Stimulated activated CD4-positive, alpha-beta T cell treated with anti-CD3 and anti-CD28 coated beads, TNF-alpha, amount 100 ng/mL, for 24 hours (primary cell): ENCODE measurements at regions not wholly inside any gene's neighbourhood (a gene's known extent, or its start where the extent isn't known, plus 50 kb on each side); places are given as distances from the start of the nearest gene placed in this dataset.
A peak's percentile ranks its signal among the peaks of the same experiment; 100 is the strongest.

ENCODE experiments used
- DNase-seq, 3 experiments: peaks; one replicate each; pipeline ENCODE4 v3.0.0-alpha.2; 2020; ENCODE audit warnings: low read depth in 3 of 3

DNA sequence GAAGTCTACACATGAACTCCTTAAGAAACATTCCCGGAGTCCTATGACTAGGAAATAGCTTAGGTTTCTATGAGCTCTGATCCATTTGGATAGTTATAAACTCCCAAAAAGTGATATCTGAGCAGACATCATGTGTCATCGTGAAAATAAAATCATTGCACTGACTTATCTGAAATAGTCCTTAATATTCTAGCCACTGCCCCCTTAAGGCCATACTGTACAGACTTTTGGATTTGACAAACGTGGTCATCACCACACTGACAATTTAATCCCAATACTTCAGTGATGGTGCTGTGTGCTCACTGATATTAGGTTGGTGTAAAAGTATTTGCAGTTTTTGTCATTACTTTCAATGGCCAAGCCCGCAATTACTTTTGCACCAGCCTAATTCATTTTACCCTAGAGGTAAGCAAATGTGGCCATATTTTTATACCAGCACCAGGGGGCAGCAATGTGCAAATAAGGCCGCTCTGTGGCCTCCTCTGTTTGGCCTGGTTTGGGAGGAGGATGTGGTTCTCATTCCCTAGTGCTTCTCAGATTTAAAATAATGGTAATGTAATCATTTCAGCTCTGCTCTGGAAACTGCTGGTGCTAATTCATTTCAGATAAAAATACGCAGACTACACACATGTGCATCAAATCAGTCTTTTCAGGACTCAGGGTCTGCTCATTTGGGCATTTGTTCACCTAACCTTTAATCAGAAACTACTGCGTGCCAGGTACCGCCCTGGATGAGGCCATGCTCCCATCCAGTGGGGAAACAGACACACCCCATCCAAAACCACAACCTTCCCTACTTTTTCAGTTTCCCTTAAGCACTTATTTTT is 196.4 kb upstream of the C1QTNF7 start:
- peak; percentile 51 to 68 (median 64) for DNase-seq

DNA sequence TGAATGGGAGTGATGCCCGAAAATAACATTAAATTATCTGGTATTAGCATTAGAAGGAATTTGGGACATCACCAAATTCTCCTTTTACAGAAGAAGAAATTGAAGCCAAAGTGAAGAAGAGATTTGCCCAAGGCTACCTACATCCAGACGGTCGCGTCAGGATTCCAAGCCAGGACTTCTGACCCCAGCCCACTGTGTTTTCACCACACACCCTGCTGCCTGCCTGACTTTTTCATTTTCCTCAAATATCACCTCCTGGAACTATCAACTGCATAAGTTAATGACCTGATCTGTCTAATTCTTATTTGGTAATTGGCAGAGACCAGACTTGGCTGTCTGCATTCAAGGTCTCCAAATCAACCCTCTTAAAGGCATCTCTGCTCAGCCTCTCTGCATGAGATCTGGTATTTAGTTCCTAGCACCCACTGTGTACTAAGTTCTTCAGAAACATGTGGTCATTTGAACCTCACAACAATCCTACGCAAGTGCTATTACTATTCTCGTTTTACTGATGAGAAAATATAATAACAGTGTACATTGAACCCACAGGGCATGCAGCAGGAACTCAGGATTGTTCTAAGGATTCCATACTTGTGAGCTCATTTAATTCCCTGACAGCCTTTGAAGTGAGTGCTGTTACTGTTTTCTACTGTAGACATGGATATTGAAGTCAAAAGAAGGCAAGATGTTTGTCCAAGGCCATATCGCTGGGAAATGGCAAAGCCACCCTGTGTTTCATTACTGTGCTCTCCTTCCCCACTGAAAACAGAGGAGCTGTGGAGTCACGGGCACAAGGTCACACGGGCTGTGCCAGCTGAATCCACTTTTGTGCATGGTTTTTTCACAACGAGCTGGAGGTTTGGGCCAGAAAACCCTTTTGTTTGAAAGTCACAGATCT is 195.2 kb upstream of the C1QTNF7 start:
- DNase-seq, result no peak

DNA sequence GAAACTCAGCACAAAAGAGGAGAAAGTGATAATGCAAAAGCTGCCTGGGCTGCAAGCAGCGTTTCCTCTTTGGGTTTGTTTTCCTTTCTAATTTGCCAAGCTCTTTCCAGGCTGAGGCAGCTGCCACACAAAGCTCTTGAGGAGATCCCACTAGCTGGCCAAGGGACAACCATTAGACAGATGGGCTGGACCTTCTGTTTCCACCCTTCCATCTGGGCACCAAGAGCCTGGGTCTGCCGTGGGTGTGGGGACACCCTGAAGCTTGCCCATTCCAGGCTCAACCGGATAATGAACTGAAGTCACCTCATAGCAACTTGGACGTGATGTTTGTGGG is 194.6 kb upstream of the C1QTNF7 start:
- DNase-seq, result peak in 1 of 3 experiments; percentile 4

DNA sequence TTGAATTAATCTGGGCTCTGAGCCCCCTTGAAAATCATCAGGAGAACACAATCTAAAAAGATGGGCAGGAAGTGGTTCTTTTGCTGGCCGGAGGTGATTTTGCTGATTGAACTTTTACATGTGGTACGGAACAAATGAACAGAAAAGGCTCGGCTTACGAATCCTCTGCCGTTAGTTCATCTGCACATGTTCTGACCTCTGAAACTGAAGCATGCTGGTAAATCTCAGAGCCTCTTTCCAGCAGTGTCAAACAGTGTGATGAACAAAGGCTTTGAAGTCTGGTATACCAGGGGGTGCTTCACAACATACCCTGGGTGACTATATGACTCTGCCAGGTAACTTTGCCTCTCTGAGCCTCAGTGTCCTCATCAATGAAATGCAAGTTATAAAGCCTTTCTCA is 194.2 kb upstream of the C1QTNF7 start:
- peak in 1 of 3 experiments; percentile 3 for DNase-seq

DNA sequence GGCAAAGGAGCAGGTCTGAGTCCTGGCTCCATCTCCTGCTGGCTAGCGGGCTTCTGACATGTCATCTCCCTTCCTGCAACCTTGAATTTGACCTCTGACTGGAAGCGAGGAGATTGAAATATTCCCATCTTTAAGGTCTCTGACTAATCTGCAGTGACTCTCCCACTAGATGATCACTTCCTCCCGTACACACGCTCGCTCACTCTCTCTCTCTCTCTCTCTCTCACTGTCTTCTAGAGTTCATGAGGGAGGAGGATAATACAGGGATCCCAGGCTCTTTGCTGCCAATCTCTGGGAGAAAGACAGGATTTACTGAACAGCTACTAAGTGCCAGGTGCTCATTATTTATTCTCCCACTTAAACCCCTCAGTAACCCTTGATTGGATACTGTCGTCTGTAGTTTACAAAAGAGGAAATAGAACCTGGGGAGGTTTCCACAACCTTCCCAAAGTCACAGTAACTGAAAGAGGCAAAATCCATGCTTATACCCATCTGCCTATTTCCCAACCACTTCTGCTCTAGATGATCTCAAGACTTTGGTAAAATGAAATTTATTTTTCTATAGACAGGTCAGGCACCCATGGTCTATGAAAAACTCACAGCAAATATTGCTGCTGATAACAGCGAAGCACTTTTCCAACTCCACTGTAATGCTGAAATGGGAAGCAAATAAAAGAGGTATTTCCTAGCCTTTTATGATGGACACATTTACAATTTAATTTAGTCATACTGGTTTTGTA is 193.5 kb upstream of the C1QTNF7 start:
- no peak for DNase-seq

DNA sequence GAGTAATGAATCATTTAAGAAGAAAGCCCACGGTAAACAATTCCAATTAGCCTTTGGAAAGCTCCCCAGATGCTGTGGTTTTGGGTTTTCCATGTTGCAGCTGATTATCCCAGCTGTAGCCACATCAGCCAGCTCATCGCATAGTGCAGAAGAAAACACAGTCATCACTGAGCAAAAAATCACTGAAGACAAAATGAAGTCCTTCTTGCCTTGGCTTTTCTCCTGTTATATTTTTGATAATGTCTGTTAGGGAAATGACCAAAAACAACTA is 193.0 kb upstream of the C1QTNF7 start:
- DNase-seq, result no peak

DNA sequence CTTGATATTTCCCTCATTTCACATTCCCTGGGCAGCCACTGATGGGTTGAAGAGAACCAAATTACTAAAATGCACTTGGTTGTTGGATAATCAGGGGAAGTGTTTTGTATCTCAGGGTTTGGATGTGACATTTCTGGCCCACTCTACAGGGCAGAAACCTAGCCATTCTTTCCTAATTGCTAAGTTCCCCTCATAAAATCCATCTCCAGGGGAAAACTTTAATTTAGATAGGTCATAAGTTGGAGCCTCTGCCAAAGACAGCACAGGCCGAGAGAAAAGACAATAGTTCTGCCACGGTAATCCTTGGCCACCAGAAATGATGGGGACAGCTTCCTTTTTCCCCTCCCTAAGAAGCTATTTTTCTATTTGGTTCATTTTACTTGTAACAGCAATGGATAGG is 192.7 kb upstream of the C1QTNF7 start:
- no peak for DNase-seq

DNA sequence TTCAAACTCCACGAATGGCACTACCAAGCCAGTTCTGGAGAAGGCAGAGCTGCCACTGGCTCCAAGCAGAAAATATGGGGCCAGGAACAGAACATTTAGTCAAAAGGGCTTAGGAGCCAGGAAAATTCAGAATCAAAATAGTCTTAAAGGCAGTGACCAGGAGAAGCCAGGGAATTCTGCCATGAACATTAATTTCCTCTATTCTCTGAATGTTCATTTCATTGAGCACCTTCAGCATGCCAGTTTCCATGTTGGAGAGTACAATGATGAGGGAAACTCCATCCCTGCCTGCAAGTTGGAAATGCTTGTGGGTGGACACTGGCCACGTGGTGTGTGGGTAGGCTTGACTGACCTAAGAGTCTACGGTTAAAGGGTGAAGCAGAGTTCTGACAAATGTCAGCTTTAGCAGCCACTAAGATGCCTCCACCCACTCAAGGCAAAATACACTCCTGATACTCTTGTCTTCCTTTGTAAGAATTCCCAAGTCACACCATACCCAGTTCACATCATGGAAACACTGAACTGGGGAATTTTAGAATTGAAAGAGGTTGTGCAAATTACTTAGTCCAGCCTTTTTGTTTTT is 190.1 kb upstream of the C1QTNF7 start:
- DNase-seq, result no peak

DNA sequence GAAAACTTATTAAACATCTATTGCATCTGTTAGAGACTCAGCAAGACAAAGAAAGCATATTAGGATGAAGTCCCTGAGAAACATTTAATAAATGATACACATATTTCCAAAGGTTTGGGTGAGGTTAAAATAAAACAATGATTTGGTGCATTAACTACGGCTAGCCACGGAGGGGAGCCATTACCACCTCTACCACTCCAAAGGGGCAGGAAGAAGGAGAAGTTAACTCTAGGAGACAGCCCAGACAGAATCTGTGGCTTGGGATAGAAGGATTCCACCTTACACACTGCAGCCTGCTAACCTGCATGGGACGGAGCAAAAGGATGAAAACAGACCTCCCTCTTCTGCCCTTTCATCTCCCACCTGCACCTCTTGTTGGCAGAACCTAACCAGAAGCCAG is 189.1 kb upstream of the C1QTNF7 start:
- DNase-seq, result peak in 1 of 3 experiments; percentile 12

DNA sequence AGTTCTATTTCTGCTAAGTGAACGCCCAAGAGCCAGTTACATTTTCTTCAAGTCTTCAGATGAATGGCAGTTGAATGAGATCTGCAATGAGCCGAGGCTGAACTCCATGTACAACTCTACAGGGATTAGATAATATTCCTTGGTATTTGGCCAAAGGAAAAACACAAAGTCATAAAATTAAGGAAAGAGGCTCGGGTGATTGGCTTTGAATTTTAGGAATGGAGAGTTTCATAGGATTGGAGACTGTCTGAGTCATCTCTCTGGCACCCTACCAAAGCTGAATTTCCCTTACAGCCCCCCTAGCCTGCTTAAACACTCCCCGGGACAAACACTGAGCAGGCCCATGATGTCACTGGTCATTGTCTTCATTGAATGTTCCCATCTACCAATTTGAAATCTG is 188.0 kb upstream of the C1QTNF7 start:
- no peak for DNase-seq

DNA sequence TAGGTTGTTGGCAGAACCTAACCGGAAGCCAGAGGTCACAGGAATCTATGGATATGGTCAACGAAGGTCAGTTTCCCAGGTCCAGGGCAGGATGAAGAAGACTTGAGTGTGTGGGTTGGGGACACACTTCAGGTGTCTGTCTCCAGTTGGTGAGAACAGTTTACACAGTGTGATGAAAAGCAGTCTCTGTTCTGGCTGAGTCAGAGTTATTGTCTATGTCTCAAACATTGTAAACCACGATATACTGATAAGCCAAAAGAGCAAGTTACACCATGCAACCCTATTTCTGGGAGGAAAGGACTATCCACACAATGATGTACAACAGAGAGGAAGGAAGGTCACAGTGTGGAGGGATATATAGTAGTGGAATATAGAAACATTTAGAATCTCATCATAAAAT is 187.1 kb upstream of the C1QTNF7 start:
- no peak for DNase-seq

DNA sequence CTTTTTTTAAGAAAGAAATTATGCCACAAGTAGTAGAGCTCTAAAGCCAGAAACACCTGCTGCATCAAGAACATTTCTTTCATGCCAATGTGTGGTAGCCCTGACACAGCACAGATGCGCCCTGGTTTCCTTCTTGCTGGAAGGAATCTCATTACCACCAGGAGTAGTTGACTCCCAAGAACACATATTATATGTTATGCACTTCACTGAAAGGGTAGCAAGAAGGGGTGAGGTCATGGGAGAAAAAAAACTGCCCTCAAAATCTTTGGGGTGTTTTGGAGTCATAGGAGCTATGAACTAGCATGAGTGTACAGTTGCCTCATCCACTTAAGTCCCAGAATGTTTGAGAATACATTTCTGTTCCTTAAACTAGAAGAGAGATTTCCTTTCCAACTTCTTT is 185.8 kb upstream of the C1QTNF7 start:
- DNase-seq, result no peak

DNA sequence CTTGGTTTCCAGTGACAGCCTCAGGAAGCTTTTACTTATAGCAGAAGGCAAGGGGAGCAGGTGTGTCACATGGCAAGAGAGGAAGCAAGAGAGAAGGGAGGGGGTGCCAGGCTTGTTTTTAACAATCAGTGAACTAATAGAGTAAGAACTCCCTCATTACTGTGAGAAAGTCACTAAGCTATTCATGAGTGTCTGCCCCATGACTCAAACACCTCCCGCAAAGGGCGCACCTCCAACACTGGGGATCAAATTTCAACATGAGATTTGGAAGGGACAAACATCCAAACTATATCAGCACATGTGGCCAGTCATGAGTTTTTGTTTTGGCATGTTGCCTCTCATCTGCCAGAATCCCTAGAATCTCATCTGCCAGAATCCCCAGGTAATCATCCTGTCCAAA is 183.5 kb upstream of the C1QTNF7 start:
- no peak for DNase-seq

DNA sequence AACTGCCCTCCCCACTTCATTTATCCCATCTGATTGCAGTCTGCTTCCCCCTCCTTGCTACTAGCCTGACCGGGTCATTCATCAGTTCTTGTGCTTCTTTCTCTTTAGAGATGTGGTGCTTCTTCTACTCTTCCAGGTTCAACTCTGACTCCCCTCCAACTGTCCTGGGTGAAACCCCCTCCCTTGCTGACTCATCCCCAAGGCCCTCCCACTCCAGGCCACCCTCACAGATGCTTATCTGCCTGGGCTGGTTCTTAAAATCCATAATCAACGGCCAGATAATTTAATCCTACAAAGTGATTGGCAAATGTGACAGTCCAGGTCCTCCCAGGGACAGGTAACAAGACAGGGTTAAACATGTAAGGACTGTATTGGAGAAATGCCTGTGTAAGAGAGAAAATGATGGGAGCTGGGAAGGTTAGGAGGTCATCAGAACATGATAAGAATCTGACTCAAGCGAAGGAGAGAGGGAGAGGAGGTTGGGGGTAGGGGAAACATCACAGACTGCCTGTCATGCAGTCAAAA is 182.8 kb upstream of the C1QTNF7 start:
- no peak for DNase-seq

DNA sequence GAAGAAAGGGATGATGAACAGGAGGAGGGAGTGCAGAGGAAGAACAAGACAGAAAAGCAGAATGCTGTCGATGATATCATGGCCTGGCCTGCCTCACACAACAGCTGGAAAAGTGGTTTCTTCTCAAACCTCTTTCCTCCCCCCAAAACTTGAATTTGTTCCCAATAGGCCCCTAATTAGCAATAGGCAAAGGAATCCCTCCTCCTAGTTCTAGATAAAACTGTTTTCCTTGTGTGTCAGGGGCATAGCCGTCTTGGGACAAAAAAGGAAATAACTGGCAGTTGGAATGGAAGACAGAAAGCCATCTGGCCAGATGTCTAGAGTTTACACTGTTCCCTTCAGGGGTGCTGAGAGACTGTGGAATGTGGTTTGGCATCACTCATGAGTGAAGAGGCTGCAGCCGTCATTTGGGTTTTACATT is 177.8 kb upstream of the C1QTNF7 start:
- no peak for DNase-seq

DNA sequence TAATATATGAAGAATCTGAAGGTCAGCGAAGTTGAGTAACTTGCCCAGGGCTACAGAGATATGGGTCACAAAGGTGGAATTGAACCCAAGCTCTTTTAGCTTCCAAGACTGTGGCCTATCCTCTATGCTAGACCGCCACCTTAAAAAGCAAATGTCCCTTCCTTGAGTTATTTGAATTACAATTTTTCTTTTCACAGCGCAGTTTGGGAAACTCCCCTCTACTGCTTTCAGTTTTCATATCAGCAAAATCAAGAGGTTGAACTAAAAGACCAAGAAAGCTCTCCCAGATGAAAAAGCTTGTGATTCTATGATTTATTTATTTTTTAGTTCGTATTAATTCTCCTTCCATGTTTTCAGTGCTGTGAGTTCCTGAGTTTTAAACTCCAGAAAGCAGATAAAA is 174.5 kb upstream of the C1QTNF7 start:
- DNase-seq, result no peak

DNA sequence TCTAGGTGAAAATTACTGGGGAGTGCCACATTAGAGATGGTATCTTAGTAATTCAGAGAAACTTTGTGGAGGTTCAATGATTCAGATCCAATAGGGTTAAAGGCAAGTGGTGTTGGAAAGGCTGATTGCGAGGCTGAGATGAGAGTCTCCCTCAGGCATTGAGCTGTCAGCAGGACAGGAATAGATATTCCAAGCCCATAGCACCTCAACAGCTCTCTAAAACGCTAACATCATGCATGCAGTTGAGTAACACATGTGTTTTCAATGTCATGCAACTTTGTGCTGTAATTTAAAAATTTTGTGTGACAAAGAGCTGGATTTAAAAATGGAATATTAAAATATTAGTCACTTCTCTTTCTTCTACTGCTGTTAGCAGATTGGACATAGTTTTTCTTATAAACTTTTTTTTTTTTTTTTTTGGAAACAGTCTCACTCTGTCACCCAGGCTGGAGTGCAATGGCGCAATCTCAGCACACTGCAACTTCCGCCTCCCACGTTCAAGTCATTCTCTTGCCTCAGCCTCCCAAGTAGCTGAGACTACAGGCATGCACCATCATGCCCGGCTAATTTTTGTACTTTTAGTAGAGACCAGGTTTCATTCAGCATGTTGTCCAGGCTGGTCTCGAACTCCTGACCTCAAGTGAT is 173.5 kb upstream of the C1QTNF7 start:
- DNase-seq, result no peak

DNA sequence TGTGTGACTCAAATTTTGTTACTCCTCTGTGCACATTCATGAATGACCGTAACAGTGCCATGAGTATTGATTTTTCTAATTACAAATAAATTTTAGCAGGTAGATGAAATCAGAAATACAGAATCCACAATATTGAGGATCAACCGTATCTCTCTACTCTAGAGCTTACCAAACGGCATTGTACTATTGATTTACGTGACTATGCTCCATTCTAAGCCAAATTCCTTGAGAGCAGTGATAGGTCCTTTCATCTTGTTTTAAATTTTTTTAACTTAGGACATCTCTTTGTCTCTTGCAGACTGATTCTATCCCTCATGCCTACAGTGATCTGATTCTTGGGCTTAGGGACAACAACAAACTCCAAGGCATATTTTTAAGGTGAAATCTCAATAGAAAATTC is 172.3 kb upstream of the C1QTNF7 start:
- no peak for DNase-seq

DNA sequence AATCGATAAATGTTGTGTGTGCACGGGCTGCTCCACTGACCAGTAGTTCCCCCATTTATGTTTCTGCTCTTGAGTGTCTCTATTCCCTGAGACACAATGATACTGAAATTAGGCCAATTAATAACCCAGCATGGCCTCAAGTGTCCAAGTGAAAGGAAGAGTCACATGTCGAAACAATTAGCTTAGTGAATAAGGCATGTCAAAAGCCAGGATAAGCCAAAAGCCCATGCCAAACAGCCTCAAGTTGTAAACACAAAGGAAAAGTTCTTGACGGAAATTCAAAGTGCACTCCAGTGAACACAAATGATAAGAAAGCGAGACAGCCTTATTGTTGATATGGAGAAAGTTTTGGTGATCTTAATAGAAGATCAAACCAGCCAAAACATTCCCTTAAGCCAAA is 167.1 kb upstream of the C1QTNF7 start:
- no peak for DNase-seq

DNA sequence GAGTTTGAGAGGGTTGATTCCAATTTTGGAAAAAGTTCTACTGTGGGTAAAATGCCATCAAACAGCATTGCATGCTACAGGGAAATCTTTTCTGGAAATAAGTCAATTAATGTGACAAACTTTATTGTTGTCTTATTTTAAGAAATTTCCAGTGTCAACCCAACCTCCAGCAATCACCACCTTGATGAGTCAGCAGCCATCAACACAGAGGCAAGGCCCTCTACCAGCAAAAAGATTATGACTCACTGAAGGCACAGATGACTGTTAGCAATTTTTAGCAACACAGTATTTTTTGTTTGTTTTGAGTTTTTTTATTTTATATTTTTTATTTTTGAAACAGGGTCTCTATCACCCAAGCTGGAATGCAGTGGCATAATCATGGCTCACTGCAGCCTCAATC is 165.4 kb upstream of the C1QTNF7 start:
- peak in 1 of 3 experiments; percentile 2 for DNase-seq

DNA sequence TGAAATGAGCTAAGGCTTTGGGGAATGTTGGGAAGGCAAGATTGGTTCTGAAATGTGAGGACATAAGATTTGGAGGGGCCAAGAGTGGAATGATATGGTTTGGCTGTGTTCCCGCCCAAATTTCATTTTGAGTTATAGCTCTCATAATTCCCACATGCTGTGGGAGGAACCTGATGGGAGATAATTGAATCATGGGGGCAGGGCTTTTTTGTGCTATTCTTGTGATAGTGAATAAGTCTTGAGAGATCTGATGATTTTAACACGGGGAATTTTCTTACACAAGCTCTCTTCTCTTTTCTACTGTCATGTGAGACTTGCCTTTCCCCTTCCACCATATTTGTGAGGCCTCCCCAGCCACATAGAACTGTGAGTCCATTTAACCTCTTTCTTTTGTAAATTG is 157.6 kb upstream of the C1QTNF7 start:
- no peak for DNase-seq

DNA sequence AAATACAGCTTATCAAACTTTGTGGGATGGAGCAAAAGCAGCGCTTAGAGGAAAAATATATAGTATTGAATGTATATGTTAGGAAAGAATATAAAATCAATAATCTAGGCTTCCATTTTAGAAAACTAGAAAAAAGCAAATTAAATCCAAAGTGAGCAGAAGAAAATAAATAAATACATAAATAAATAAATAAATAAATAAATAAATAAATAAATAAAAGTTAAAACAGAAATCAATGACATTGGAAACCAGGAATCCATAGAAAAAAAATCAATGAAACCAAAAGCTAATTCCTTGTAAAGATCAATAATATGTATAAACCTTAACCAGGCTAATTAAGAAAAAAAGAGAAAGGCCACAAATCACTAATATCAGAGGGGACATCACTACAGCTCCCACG is 141.8 kb upstream of the C1QTNF7 start:
- DNase-seq, result no peak
